ENCODE measurements at regions not wholly inside any gene's neighbourhood (a gene's known extent, or its start where the extent isn't known, plus 50 kb on each side); places are given as distances from the start of the nearest gene placed in this dataset.

GRCh38 chr12:104858611-104859543 is 99.2 kb downstream of the SLC41A2 start:
- DNase-seq (ENCODE audit: low read depth) = no peak

- no peak for DNase-seq (ENCODE audit: low read depth)
These were observed 101.6 kb downstream of the SLC41A2 start for GRCh38 chr12:104856531-104856930.

GRCh38 chr12:104855599-104855998 is 102.5 kb downstream of the SLC41A2 start:
- no peak for DNase-seq (ENCODE audit: low read depth)

- DNase-seq (ENCODE audit: low read depth) = no peak
These were observed 105.2 kb downstream of the SLC41A2 start for GRCh38 chr12:104852896-104853295.

- DNase-seq (ENCODE audit: low read depth) = no peak
These were observed 106.0 kb downstream of the SLC41A2 start for GRCh38 chr12:104852102-104852501.

GRCh38 chr12:104850781-104851180 is 107.3 kb downstream of the SLC41A2 start:
- DNase-seq (ENCODE audit: low read depth) = no peak

GRCh38 chr12:104846056-104846767 is 111.9 kb downstream of the SLC41A2 start:
- DNase-seq (ENCODE audit: low read depth) = no peak

- DNase-seq (ENCODE audit: low read depth) = no peak
These were observed 114.0 kb downstream of the SLC41A2 start for GRCh38 chr12:104844123-104844522.

- DNase-seq (ENCODE audit: low read depth) = no peak
These were observed 117.8 kb downstream of the SLC41A2 start for GRCh38 chr12:104840262-104840661.

GRCh38 chr12:104835317-104835716 is 122.8 kb downstream of the SLC41A2 start:
- DNase-seq (ENCODE audit: low read depth) = no peak

- DNase-seq (ENCODE audit: low read depth) = no peak
These were observed 123.5 kb downstream of the SLC41A2 start for GRCh38 chr12:104834607-104835006.

GRCh38 chr12:104833756-104834155 is 124.3 kb downstream of the SLC41A2 start:
- no peak for DNase-seq (ENCODE audit: low read depth)

- DNase-seq (ENCODE audit: low read depth) = no peak
These were observed 130.1 kb downstream of the SLC41A2 start for GRCh38 chr12:104828015-104828414.

- DNase-seq (ENCODE audit: low read depth) = no peak
These were observed 130.5 kb downstream of the SLC41A2 start for GRCh38 chr12:104827587-104827986.

- DNase-seq (ENCODE audit: low read depth) = no peak
These were observed 132.7 kb downstream of the SLC41A2 start for GRCh38 chr12:104825408-104825807.

- no peak for DNase-seq (ENCODE audit: low read depth)
These were observed 134.1 kb downstream of the SLC41A2 start for GRCh38 chr12:104823985-104824461.

GRCh38 chr12:104822941-104823340 is 135.1 kb downstream of the SLC41A2 start:
- no peak for DNase-seq (ENCODE audit: low read depth)

- DNase-seq (ENCODE audit: low read depth) = no peak
These were observed 141.1 kb downstream of the SLC41A2 start for GRCh38 chr12:104816845-104817503.

GRCh38 chr12:104815935-104816334 is 142.2 kb downstream of the SLC41A2 start:
- DNase-seq (ENCODE audit: low read depth) = no peak

GRCh38 chr12:104814944-104815343 is 143.1 kb downstream of the SLC41A2 start:
- no peak for DNase-seq (ENCODE audit: low read depth)
